ENCODE measurements at regions not wholly inside any gene's neighbourhood (a gene's known extent, or its start where the extent isn't known, plus 50 kb on each side); places are given as distances from the start of the nearest gene placed in this dataset.

DNA sequence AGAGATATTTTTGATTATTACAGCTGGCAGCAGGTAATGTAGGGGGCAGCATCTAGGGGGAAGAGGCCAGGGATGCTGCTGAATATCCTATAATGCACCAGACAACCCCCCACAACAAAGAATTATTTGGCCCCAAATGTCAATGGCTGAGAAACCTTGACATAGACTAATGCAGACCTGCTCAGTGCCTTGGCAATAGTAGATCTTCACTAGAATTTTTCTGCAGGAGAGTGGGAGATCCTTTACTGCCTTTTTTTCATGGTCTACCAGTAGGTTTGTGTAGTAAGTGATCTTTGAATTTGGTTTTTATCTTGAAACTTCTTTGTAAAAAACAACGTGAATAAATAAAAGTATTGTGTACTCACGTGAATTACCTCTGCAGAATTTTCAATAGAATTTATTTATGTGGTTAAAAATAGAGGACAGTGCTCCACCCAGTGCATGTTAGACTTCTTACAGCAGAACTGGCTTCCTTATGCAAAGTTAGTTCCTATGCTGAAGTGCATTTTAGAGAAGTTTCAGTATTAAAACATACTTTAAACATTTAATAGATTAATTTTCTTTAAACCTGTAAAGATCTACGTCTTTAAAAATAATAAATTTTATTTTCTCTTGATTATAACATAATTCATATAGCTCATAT lies 199.6 kb upstream of the HDAC9 start:
- no peak overlapping the region for H3K27ac ChIP-seq (ENCODE audit: extremely low read depth, low read depth, low read length)
- H3K9me3 ChIP-seq (ENCODE audit: control insufficient read depth, insufficient read depth, low read depth, low read length), result no peaks in the 10 kb centered on the region
- H3K4me1 ChIP-seq (ENCODE audit: control insufficient read depth, insufficient read depth, low read length), result no peaks in the 10 kb centered on the region
- H3K4me3 ChIP-seq (ENCODE audit: low read depth, low read length), result no peak overlapping the region
- TF ChIP-seq ZNF239 (tag by site-specific recombination; IDR thresholded peaks at IDR 0.05), result 0 out of 2 replicates have a peak, but pooled peaks have one; percentile 13
- no peak for TF ChIP-seq TRIM28 (IDR thresholded peaks at IDR 0.05; ENCODE audit: borderline replicate concordance, low read length)
- no peak for TF ChIP-seq ZNF391 (tag by site-specific recombination; IDR thresholded peaks at IDR 0.05; ENCODE audit: borderline replicate concordance, low read depth)
- CTCF ChIA-PET, result no interaction called here
- H3K36me3 ChIP-seq (ENCODE audit: control insufficient read depth in 2 of 2, insufficient read depth in 1 of 2, low read length in 2 of 2), result no peaks in the 10 kb centered on the region
- POLR2A ChIA-PET, result no interaction called here

DNA sequence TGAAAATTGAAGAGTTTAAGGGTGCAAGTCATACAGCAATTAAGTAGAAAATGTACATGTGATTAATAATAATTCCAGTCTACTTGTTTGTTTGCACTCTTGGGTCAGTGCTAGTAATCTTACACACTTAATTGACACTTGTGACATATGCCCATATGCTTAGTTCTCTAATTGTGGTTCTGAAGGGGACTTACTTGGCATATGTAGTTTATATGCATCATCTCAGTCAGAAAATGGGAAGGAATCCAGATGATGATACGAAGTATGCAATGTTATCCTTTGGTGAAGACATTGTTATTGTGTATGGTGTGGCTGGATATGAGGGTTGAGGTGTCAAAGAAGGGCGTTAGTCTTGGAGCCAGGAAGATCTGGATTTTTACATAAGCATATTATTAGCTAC lies 193.5 kb upstream of the HDAC9 start:
- Histone ChIP-seq H3K9me3 (ENCODE audit: control insufficient read depth, insufficient read depth, low read depth, low read length) (no peaks in the 10 kb centered on the region), H3K27ac (ENCODE audit: extremely low read depth, low read depth, low read length) (no peak overlapping the region), H3K4me3 (ENCODE audit: low read depth, low read length) (no peak overlapping the region), H3K36me3 (ENCODE audit: control insufficient read depth in 2 of 2, insufficient read depth in 1 of 2, low read length in 2 of 2) (no peaks in the 10 kb centered on the region), H3K4me1 (ENCODE audit: control insufficient read depth, insufficient read depth, low read length) (no peaks in the 10 kb centered on the region; the same call in 1 of the 2 replicates)
- ChIA-PET POLR2A (no interaction called here), CTCF (no interaction called here)
- no peak for TF ChIP-seq ZNF521 (tag by site-specific recombination; IDR thresholded peaks at IDR 0.05)
- TF ChIP-seq ZSCAN23 (tag by site-specific recombination; IDR thresholded peaks at IDR 0.05), result no peak
- TF ChIP-seq ZNF350 (tag by site-specific recombination; IDR thresholded peaks at IDR 0.05), result no peak
- TF ChIP-seq ZNF664 (tag by site-specific recombination; IDR thresholded peaks at IDR 0.05), result no peak
- no peak for TF ChIP-seq ZNF426 (tag by site-specific recombination; IDR thresholded peaks at IDR 0.05)

DNA sequence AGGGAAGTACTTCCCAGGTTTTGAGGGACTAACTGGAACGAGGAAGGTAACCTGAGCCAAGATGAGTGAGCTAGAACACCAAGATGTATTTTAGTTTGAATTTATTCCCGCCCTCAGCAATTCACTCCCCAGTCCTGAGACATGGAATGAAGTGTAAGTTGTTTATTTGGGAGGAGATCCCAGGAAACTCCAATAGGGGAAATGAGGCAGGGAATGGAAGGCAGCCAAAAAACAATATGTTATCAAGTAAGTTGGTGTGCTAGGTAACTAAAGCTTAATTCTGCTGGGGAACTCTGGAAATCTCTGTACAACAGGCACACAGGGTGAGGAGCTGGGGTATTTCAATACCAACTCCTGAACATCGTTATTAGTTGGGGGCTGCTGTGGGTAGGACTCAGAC lies 189.7 kb upstream of the HDAC9 start:
- TF ChIP-seq, protein P1, sequence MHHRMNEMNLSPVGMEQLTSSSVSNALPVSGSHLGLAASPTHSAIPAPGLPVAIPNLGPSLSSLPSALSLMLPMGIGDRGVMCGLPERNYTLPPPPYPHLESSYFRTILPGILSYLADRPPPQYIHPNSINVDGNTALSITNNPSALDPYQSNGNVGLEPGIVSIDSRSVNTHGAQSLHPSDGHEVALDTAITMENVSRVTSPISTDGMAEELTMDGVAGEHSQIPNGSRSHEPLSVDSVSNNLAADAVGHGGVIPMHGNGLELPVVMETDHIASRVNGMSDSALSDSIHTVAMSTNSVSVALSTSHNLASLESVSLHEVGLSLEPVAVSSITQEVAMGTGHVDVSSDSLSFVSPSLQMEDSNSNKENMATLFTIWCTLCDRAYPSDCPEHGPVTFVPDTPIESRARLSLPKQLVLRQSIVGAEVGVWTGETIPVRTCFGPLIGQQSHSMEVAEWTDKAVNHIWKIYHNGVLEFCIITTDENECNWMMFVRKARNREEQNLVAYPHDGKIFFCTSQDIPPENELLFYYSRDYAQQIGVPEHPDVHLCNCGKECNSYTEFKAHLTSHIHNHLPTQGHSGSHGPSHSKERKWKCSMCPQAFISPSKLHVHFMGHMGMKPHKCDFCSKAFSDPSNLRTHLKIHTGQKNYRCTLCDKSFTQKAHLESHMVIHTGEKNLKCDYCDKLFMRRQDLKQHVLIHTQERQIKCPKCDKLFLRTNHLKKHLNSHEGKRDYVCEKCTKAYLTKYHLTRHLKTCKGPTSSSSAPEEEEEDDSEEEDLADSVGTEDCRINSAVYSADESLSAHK (tag by site-specific recombination; IDR thresholded peaks at IDR 0.05), result no peak
- no peak for TF ChIP-seq ZNF664 (tag by site-specific recombination; IDR thresholded peaks at IDR 0.05)
- no peak for TF ChIP-seq ZNF48 (tag by site-specific recombination; IDR thresholded peaks at IDR 0.05)
- TF ChIP-seq ZBTB1 (tag by site-specific recombination; IDR thresholded peaks at IDR 0.05), result no peak
- no peak for TF ChIP-seq ZNF654 (tag by site-specific recombination; IDR thresholded peaks at IDR 0.05; ENCODE audit: low read depth)
- TF ChIP-seq ZNF175 (tag by site-specific recombination; IDR thresholded peaks at IDR 0.05), result no peak
- CTCF ChIA-PET, result interaction anchor here (1.5 kb wide), 1 partner anchor 18 kb away, joined by 3 read pairs; no protein-coding TSS in a partner anchor
- no peak overlapping the region for H3K27ac ChIP-seq (ENCODE audit: extremely low read depth, low read depth, low read length)
- no peaks in the 10 kb centered on the region for H3K9me3 ChIP-seq (ENCODE audit: control insufficient read depth, insufficient read depth, low read depth, low read length)
- no peak overlapping the region for H3K4me3 ChIP-seq (ENCODE audit: low read depth, low read length)
- no peaks in the 10 kb centered on the region for H3K36me3 ChIP-seq (ENCODE audit: control insufficient read depth in 2 of 2, insufficient read depth in 1 of 2, low read length in 2 of 2)
- POLR2A ChIA-PET, result no interaction called here
- H3K4me1 ChIP-seq (ENCODE audit: control insufficient read depth, insufficient read depth, low read length), result no peaks in the 10 kb centered on the region; the same call in 1 of the 2 replicates

DNA sequence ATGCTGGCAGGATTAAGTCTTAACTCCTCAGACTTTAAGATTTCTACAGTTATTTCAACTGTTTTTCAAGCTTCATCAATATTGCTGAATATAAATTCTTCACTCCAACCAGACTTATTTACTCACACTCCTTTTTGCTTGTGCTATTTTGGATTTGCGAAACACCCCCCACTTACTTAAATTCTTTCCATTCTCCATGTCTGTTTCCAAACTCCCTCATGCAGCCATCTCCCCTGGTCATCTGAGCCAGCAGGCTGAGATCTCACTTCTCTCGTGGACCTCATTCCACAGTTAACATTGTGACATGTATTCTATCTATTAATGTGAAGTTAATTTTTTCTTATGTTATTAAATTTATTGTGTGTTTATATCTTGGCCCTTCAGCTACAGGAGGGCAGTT lies 188.9 kb upstream of the HDAC9 start:
- CTCF ChIA-PET, result interaction anchor here (1.5 kb wide), 1 partner anchor 17 kb away, joined by 3 read pairs; no protein-coding TSS in a partner anchor

More for the DNA sequence above, 188.9 kb upstream of the HDAC9 start:
- Histone ChIP-seq H3K36me3 (ENCODE audit: control insufficient read depth in 2 of 2, insufficient read depth in 1 of 2, low read length in 2 of 2) (no peaks in the 10 kb centered on the region), H3K4me3 (ENCODE audit: low read depth, low read length) (no peak overlapping the region), H3K9me3 (ENCODE audit: control insufficient read depth, insufficient read depth, low read depth, low read length) (no peaks in the 10 kb centered on the region), H3K27ac (ENCODE audit: extremely low read depth, low read depth, low read length) (no peak overlapping the region), H3K4me1 (ENCODE audit: control insufficient read depth, insufficient read depth, low read length) (no peaks in the 10 kb centered on the region; the same call in 1 of the 2 replicates)
- TF ChIP-seq ZBTB20 (tag by site-specific recombination; IDR thresholded peaks at IDR 0.05), result no peak
- no peak for TF ChIP-seq ZNF10 (tag by site-specific recombination; IDR thresholded peaks at IDR 0.05)
- TF ChIP-seq ZNF514 (tag by site-specific recombination; IDR thresholded peaks at IDR 0.05), result no peak
- TF ChIP-seq ZXDB (tag by site-specific recombination; IDR thresholded peaks at IDR 0.05), result no peak
- TF ChIP-seq ZNF560 (tag by site-specific recombination; IDR thresholded peaks at IDR 0.05; ENCODE audit: borderline replicate concordance), result no peak
- POLR2A ChIA-PET, result no interaction called here
